K562 (cell line): ENCODE measurements at regions not wholly inside any gene's neighbourhood (a gene's known extent, or its start where the extent isn't known, plus 50 kb on each side); places are given as distances from the start of the nearest gene placed in this dataset.

ENCODE experiments used
- ATAC-seq: fragments of 200-7000 bp; cut with Tn5 transposase; 3 replicates; pipeline ENCODE4 v1.9.1; 2020; ENCODE audit warnings: moderate library complexity
- BruUV-seq: library from RNA; stranded (reverse); fragments of 400-500 nt; replicated peaks from 2 replicates; lab custom pipeline; 2021; lab: Mats Ljungman, UMichigan
- CTCF ChIA-PET: fragments of 300-600 bp; formaldehyde crosslinking; extraction: SDS; loops from one replicate; lab custom pipeline; 2021; ENCODE audit warnings: low intra/inter-chr PET ratio; lab: Yijun Ruan, JAX
- POLR2A ChIA-PET: fragments of 300-600, 350-650 bp; sonication (Branson Sonifier 250); formaldehyde crosslinking; extraction: SDS; loops from one replicate; lab custom pipeline; 2021; ENCODE audit warnings: antibody characterized with exemption, inconsistent platforms; lab: Yijun Ruan, JAX
- DNase-seq, 4 experiments: peaks; one replicate each; pipeline versions ENCODE4 v3.0.0 to v3.0.0-alpha.2; 2011 to 2018; ENCODE audit warnings: low spot score in 3 of 4, mixed read lengths in 3 of 4; ENCODE audit errors: extremely low read depth in 1 of 4
- FAIRE-seq: peaks from 2 replicates; lab custom pipeline; 2011; peaks lifted over from hg19 to GRCh38; lab: Jason Lieb, UNC
- H2AFZ ChIP-seq: 2 replicates; pipeline ENCODE4 v1.6.0; 2011; ENCODE audit warnings: low read depth, low read length, control low read depth, inconsistent platforms
- H3K27ac ChIP-seq: fragments of 200-600 bp; 3 replicates; pipeline ENCODE4 v1.8.0; 2011; ENCODE audit warnings: low read depth, mild to moderate bottlenecking, control low read depth, inconsistent platforms, low read length, moderate library complexity, mixed read lengths; ENCODE audit errors: extremely low read depth
- H3K27me3 ChIP-seq, 2 experiments: fragments of 300-600 bp in 1 of 2; 2 replicates in 1 of 2; 3 replicates in 1 of 2; pipeline versions ENCODE4 v1.6.0 to v1.8.0; 2011; ENCODE audit warnings: inconsistent platforms in 2 of 2, low read length in 2 of 2, mild to moderate bottlenecking in 1 of 2, mixed read lengths in 1 of 2, moderate library complexity in 1 of 2; ENCODE audit not compliant: control insufficient read depth in 2 of 2, insufficient read depth in 2 of 2
- H3K36me3 ChIP-seq: fragments of 300-600 bp; 3 replicates; pipeline ENCODE4 v1.8.0; 2011; ENCODE audit warnings: mild to moderate bottlenecking, low read length, inconsistent platforms; ENCODE audit not compliant: control insufficient read depth, insufficient read depth
- H3K4me1 ChIP-seq, 2 experiments: fragments of 200-600 bp in 1 of 2; replicated peaks in 1 of 2; 2 replicates in 1 of 2; 3 replicates in 1 of 2; pipeline versions ENCODE4 v1.5.1 to v1.8.0; 2011; ENCODE audit warnings: inconsistent platforms in 2 of 2, low read length in 2 of 2, mild to moderate bottlenecking in 1 of 2, mixed read lengths in 1 of 2, moderate library complexity in 1 of 2; ENCODE audit not compliant: control insufficient read depth in 2 of 2, insufficient read depth in 2 of 2
- H3K4me2 ChIP-seq: 2 replicates; pipeline ENCODE4 v1.6.1; 2011; ENCODE audit warnings: low read length, control low read depth, inconsistent platforms, mixed read lengths; ENCODE audit not compliant: insufficient read depth
- H3K4me3 ChIP-seq: fragments of 200-600 bp; sonication (generic), shearing (Covaris generic); 2 replicates; pipeline ENCODE4 v1.5.1; 2016; ENCODE audit warnings: control low read depth, inconsistent platforms
- H3K79me2 ChIP-seq: fragments of 200-600 bp; 3 replicates; pipeline ENCODE4 v1.8.0; 2011; ENCODE audit warnings: low read length, inconsistent platforms; ENCODE audit not compliant: control insufficient read depth, insufficient read depth
- H3K9ac ChIP-seq, 2 experiments: 2 replicates each; pipeline versions ENCODE4 v1.6.0 to v1.6.1; 2011; ENCODE audit warnings: low read depth in 2 of 2, low read length in 2 of 2, control low read depth in 1 of 2, inconsistent platforms in 1 of 2, mild to moderate bottlenecking in 1 of 2, mixed read lengths in 1 of 2; ENCODE audit not compliant: insufficient read depth in 1 of 2
- H3K9me1 ChIP-seq: one replicate; pipeline ENCODE4 v1.6.0; 2011; ENCODE audit warnings: inconsistent platforms, mild to moderate bottlenecking, low read length, moderate library complexity; ENCODE audit not compliant: control insufficient read depth, insufficient read depth
- H3K9me3 ChIP-seq: replicated peaks from 2 replicates; pipeline ENCODE4 v1.5.1; 2011; ENCODE audit warnings: low read depth, low read length, inconsistent platforms; ENCODE audit not compliant: control insufficient read depth, insufficient read depth
- H4K20me1 ChIP-seq: replicated peaks from 2 replicates; pipeline ENCODE4 v1.6.1; 2011; ENCODE audit warnings: low read length, inconsistent platforms, mixed read lengths; ENCODE audit not compliant: control insufficient read depth, insufficient read depth
- BDP1 ChIP-seq: IDR thresholded peaks from 3 replicates; pipeline ENCODE4 v1.6.1; 2011; ENCODE audit not compliant: insufficient read length, insufficient read depth
- CHCHD3 ChIP-seq: fragments of 250-450 bp; sonication (Bioruptor Pico); IDR thresholded peaks from 2 replicates; pipeline ENCODE4 v2.1.2; 2022; ENCODE audit warnings: mild to moderate bottlenecking
- ETS1 ChIP-seq: conservative IDR thresholded peaks from 2 replicates; pipeline ENCODE4 v1.6.1; 2011; ENCODE audit warnings: low read depth, mild to moderate bottlenecking, low read length; ENCODE audit not compliant: control insufficient read depth
- GTF2B ChIP-seq: IDR thresholded peaks from 2 replicates; pipeline ENCODE4 v1.6.1; 2011; ENCODE audit not compliant: insufficient read length; ENCODE audit errors: extremely low read depth
- GTF2E2 ChIP-seq: fragments of 200-800 bp; sonication (Bioruptor generic); IDR thresholded peaks from 2 replicates; pipeline ENCODE4 v1.6.1; 2016; ENCODE audit warnings: missing genetic modification characterization, missing compliant biosample characterization
- IFI16 ChIP-seq: fragments of 250-450 bp; sonication (Bioruptor Pico); IDR thresholded peaks from 2 replicates; pipeline ENCODE4 v2.1.2; 2022; ENCODE audit warnings: mild to moderate bottlenecking, inconsistent platforms
- KLF6 ChIP-seq: fragments of 250-450 bp; sonication (Bioruptor Pico); IDR thresholded peaks from 2 replicates; pipeline ENCODE4 v1.4.0; 2020; ENCODE audit warnings: mild to moderate bottlenecking, moderate library complexity, borderline replicate concordance
- MAFK ChIP-seq: IDR thresholded peaks from 2 replicates; pipeline ENCODE4 v1.6.1; 2011; ENCODE audit warnings: low read length, improper control_type of control experiment
- MYBL2 ChIP-seq, 2 experiments: fragments of 450-650 bp in 1 of 2; sonication (generic) in 1 of 2; formaldehyde crosslinking in 1 of 2; IDR thresholded peaks; 2 replicates each; pipeline versions ENCODE4 v1.6.1 to v1.8.1; 2017 to 2022; ENCODE audit warnings: borderline replicate concordance in 1 of 2, inconsistent platforms in 1 of 2, low read depth in 1 of 2, mild to moderate bottlenecking in 1 of 2, missing genetic modification reagents in 1 of 2, moderate library complexity in 1 of 2
- PHF20 ChIP-seq: fragments of 450-650 bp; IDR thresholded peaks from 2 replicates; pipeline ENCODE4 v1.6.1; 2018; ENCODE audit not compliant: partially characterized antibody
- ZMIZ1 ChIP-seq, 2 experiments: fragments of 150-350 bp in 1 of 2; IDR thresholded peaks; 2 replicates each; pipeline ENCODE4 v1.6.1; 2012 to 2016; ENCODE audit warnings: low read depth in 2 of 2, low read length in 2 of 2, mild to moderate bottlenecking in 1 of 2, moderate library complexity in 1 of 2
- ZNF174 ChIP-seq: fragments of 250-450 bp; sonication (Bioruptor Pico); IDR thresholded peaks from 2 replicates; pipeline ENCODE4 v1.4.0; 2020; ENCODE audit warnings: mild to moderate bottlenecking
- WGBS: fragments of 100-300 bp; shearing (Covaris generic); methylation state at CpG from one replicate; pipeline ENCODE4 v1.1.6; 2016; ENCODE audit warnings: low coverage, mixed read lengths; ENCODE audit not compliant: insufficient coverage; ENCODE audit errors: missing lambda C conversion rate; 5-methylcytosine and 5-hydroxymethylcytosine counted together
- in situ Hi-C: fragments of 300-500 bp; cut with MboI; formaldehyde crosslinking; loops from 4 replicates; pipeline ENCODE4 v1.15.0; 2018; ENCODE audit warnings: inconsistent platforms, mixed read lengths
- intact Hi-C: fragments of 100-400 bp; cut with micrococcal nuclease; formaldehyde crosslinking; loops from 2 replicates; pipeline ENCODE4 v1.14.2; 2022
- TF ChIP-seq, protein P1 (sequence below): fragments of 250-450 bp; sonication (Bioruptor Pico); IDR thresholded peaks from 2 replicates; pipeline ENCODE4 v1.4.0; 2020
- TF ChIP-seq, protein P2 (sequence below): fragments of 250-450 bp; sonication (Bioruptor Pico); IDR thresholded peaks from 2 replicates; pipeline ENCODE4 v1.6.1; 2021; ENCODE audit warnings: mild to moderate bottlenecking

- no peak for DNase-seq
- Histone ChIP-seq H4K20me1 (no peaks in the 10 kb centered on the region), H3K4me3 (no peak overlapping the region), H3K9ac (no peak overlapping the region), H2AFZ (no peak overlapping the region), H3K79me2 (no peaks in the 10 kb centered on the region), H3K27me3 (no peaks in the 10 kb centered on the region; a peak in 1 of 5 replicates), H3K4me1 (no peaks in the 10 kb centered on the region), H3K36me3 (no peaks in the 10 kb centered on the region), H3K4me2 (no peak overlapping the region), H3K27ac (no peak overlapping the region), H3K9me3 (no peaks in the 10 kb centered on the region), H3K9me1 (no peaks in the 10 kb centered on the region)
- no peak for ATAC-seq
- in situ Hi-C loops = no loop called here
- ChIA-PET POLR2A (interaction anchor here (0.9 to 1.3 kb wide), 2 partner anchors 8 to 12 kb away, joined by 3 to 4 read pairs; no protein-coding TSS in a partner anchor), CTCF (no interaction called here)
- intact Hi-C loops = no loop called here
- no peak for FAIRE-seq
- no TSS peak for BruUV-seq
- 0% methylated on average over 4 of the region's 5 CpGs for WGBS
- TF ChIP-seq GTF2E2 (tag) = no peak
- TF ChIP-seq ETS1 = no peak
- TF ChIP-seq MYBL2 (IDR thresholded peaks at IDR 0.05; ENCODE audit: low read depth) = no peak
- no peak for TF ChIP-seq MYBL2 (CRISPR knock-in tag; IDR thresholded peaks at IDR 0.05; ENCODE audit: borderline replicate concordance)
- TF ChIP-seq, protein P1, sequence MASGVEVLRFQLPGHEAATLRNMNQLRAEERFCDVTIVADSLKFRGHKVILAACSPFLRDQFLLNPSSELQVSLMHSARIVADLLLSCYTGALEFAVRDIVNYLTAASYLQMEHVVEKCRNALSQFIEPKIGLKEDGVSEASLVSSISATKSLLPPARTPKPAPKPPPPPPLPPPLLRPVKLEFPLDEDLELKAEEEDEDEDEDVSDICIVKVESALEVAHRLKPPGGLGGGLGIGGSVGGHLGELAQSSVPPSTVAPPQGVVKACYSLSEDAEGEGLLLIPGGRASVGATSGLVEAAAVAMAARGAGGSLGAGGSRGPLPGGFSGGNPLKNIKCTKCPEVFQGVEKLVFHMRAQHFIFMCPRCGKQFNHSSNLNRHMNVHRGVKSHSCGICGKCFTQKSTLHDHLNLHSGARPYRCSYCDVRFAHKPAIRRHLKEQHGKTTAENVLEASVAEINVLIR = no peak
- TF ChIP-seq ZMIZ1 (IDR thresholded peaks at IDR 0.05; ENCODE audit: low read depth in 2 of 2, low read length in 2 of 2) = no peak
- TF ChIP-seq IFI16 = no peak
- TF ChIP-seq, protein P2, sequence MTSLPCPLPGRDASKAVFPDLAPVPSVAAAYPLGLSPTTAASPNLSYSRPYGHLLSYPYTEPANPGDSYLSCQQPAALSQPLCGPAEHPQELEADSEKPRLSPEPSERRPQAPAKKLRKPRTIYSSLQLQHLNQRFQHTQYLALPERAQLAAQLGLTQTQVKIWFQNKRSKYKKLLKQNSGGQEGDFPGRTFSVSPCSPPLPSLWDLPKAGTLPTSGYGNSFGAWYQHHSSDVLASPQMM (CRISPR knock-in tag) = no peak
- TF ChIP-seq MAFK = no peak
- no peak for TF ChIP-seq ZNF174 (CRISPR knock-in tag)
- no peak for TF ChIP-seq CHCHD3 (CRISPR knock-in tag)
- no peak for TF ChIP-seq PHF20
- no peak for TF ChIP-seq KLF6 (CRISPR knock-in tag)
- TF ChIP-seq BDP1 = no peak
- no peak for TF ChIP-seq GTF2B
Measured at GRCh38 chr20:60326821-60327220, 368.6 kb downstream of the CDH26 start.
